GM19239 (cell line): ENCODE measurements at regions not wholly inside any gene's neighbourhood (a gene's known extent, or its start where the extent isn't known, plus 50 kb on each side); places are given as distances from the start of the nearest gene placed in this dataset.

Experiments used
- DNase-seq: peaks from one replicate; pipeline ENCODE4 v3.0.0; 2011; ENCODE audit warnings: low spot score; ENCODE audit not compliant: insufficient read length
- FAIRE-seq: peaks from 2 replicates; lab custom pipeline; 2011; peaks lifted over from hg19 to GRCh38; lab: Jason Lieb, UNC

DNA sequence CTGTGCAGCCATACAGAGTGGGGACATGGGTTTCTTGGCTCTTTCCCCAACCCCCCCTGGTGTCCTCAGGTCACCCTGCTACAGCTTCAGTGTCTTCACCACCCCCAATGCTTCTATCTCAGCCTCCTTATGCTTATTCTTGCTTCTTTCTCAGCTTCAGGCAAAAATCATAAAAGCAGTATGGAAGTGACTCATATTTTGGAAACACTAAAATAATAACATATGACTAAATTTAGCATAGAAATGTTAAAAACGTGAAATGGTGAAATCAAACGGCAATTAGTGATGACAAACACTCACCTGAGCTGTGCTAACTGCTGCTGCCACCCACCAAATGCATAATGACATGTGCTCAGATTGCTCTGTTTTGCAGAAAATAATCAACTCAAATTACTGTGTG is 475.2 kb upstream of the EPHA3 start:
- FAIRE-seq, result no peak

DNA sequence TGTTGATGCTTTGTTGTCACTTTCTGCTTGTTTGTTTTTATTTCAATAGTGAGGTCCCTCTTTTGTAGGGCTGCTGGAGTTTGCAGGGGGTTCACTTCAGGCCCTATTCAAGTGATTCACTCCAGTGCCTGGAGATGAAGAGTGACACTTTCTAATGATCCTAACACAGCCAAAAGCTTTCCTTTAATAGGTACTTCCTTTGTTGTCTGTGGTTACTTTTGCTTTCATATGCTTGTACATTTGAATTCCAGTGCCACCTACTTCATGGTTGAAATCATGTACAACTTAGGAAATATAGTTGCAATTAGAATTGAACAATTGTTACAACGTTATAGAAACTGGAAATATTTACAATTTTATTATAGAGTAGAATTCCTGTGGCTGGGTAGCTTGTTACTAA is 466.8 kb upstream of the EPHA3 start:
- DNase-seq, result no peak
- no peak for FAIRE-seq

More for the DNA sequence above, 475.2 kb upstream of the EPHA3 start:
- DNase-seq, result no peak

DNA sequence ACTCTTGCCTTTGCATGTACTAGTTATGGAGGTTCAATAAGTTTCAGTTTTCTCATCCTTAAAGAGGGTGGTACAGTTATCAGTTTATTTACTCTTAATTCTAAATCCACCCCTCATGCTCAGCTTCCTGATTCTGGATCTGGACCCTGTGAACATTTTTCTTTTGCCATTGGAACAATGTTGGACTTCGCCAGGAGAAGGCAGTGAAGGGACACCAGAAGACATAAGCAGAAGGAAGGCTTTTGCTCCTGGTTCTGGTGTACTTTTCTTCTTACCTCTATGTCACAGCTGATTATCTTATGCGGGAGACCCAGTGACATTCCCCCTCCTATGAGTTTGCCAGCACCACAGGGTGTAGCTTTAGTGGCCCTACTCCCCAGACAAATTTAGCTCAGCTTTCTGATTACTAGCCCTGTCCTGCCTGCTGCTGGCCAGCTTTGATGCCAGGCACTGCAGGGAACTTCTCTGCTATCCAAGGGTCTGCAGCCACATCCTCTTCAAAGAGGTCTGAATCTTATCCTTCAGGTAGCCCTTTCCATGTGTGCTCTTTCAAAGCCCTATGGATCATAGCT is 466.3 kb upstream of the EPHA3 start:
- FAIRE-seq, result no peak
- DNase-seq, result no peak

DNA sequence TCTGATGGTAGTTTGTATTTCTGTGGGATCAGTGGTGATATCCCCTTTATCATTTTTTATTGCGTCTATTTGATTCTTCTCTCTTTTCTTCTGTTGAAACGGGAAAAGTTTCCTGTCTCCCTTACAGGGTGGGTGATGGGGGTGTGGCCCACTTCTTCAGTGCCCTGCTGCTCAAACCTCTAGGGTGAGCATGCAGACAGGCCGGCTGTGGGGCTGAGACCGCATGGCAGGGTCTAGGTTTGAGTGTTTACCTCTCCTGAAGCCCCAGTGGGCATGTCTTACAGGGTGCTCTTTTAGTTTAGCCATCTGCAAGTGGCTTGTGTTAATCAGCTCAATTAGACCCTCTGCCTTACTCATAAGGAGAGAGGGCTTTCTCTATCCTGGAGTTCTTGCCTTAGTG is 450.0 kb upstream of the EPHA3 start:
- DNase-seq (no peak), FAIRE-seq (no peak)

DNA sequence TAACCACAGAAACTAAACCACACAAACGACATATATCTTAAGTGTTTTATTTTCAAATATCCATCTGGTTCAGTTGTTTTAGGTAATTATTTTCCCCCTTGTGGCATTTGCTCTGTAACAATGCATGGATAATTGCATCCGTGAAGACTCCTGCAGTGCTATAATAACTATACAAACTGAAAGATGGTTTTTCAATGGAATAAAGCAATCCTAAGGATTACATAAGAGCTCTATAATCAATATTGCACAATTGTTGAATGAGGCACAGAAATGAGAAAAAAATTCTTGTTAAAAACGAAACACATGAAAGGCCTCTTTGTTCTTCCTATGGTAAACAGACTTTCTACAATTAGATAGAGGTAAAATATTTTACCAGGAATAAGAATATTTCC is 446.0 kb upstream of the EPHA3 start:
- DNase-seq (no peak), FAIRE-seq (no peak)

DNA sequence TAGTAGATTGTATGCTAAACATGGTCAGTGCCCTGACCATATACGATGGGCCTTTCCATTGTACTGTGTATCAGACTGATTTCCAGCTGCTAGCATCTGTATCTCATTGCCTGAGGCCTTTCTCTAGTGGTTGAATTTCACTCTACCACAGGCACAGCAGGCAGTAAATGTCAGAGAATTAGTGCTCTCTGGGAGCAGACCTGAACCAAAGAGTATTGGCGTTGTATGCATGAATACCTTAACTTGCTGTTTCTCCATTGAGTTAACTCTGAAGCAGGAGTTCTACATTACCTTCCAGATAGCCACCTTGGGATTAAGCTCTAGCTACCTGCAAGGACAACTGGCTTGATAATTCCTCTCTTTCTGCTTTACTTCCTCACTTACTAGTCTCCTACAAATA is 439.2 kb upstream of the EPHA3 start:
- no peak for DNase-seq
- FAIRE-seq, result no peak

DNA sequence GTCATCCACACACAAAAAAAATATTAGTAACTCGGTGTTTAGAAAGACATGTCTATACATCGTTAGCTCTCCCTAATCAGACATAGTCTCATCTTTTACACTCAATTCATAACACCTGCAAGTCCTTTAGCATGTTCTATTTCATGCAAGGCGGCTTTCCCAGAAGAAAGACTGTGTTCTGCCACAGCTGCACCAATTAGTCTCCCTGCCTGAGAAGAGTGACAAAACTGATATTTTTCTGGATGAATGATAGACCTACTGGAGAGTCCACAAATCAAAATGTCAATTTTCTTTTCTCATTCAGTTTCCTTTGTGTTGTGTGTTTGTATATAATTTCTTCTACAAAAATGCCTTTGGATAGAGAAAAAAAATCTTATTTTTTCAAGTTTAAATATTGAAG is 435.8 kb upstream of the EPHA3 start:
- FAIRE-seq (no peak), DNase-seq (no peak)

DNA sequence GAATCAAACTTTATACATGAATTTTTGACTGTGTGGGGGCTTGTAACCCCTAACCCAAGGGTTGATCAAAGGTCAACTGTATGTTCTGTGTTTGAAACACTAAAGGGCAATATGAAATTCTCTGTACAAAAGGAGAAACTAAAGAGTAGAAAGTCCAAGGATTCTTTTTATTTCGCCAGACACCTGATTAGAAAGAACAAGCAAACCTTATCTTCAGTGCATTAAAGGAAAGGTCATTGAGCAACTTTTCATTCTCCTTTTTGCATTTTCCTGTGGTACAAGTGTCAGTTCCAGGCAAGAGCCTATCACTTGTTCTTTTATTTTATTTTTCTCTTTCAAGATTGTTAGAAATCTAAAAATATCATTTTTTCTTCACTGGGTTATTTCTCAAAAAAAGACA is 430.1 kb upstream of the EPHA3 start:
- DNase-seq, result no peak
- no peak for FAIRE-seq

DNA sequence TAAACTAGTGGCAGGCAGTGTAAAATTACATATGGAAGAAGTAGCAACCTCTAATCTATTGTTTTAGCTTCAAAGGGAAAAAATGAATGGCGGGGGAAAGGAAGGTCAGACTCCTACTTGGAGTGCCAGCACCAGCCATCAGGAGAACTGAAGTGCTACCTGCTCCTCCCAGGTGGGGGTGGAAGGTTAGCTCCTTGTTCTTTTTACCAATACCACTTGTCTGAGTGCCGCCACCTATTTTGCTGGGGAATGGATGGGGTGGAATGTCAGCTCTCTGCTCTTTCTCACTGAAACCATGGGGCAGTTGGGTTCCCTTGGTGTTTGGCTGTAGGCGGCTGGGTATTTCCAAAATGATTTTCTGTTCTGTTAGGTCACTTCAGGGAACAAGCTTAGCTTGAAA is 428.7 kb upstream of the EPHA3 start:
- no peak for DNase-seq
- FAIRE-seq, result no peak

DNA sequence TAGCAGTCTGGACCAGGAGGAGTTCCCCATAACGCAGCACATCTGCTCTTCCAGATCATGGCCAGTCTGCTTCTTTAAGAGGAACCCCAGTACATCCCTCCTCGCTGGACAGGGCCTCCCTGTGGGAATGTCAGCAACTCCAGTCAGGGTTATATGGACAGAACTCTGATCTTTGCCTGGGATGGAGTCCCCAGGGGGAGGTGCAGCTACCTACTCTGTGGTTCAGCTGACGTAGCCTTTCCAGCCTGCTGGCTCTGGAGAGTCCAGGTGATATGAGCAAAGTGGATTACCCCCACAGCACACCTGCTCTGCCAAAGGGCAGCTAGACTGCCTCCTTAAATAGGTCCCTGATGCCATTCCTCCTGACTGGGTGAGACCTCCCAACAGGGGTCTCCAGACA is 417.1 kb upstream of the EPHA3 start:
- FAIRE-seq (no peak), DNase-seq (no peak)

DNA sequence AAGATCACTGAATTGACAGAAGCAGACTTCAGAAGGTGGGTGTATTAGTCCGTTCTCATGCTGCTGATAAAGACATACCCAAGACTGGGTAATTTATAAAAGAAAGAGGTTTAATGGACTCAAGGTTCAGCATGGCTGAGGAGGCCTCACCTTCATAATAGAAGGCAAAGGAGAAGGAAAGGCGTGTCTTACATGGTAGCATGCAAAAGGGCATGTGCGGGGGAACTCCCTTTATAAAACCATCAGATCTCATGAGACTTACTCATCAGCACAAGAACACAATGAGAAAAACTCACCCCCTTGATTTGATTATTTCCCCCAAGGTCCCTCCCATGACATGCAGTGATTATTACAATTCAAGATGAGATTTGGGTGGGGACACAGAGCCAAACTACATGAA is 416.3 kb upstream of the EPHA3 start:
- no peak for FAIRE-seq

DNA sequence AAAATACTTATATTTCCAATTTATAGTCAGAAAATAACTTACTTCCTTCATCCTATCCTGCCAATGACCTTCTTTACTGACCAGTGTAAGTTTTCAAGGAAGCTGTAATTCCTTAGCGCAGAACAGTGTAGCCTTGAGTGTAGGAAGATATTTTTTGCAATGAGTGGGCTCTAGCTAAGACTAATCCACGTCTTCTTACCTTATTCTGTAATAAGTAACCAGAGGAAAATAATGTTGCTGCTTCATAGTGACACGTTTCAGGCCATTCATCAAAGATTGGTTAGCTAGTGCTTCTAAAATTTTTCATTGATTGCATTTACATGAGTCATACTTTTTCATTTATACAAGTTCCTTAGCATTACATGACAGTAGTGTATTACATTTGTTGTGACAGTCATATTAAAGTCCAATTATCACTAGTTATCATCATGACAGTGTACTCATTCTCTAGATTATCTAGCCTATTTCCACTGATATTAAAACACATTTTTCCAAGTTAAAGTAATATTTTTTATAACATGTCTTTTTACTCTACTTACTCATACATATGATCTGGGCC is 403.8 kb upstream of the EPHA3 start:
- FAIRE-seq (no peak), DNase-seq (no peak)

More for the DNA sequence above, 416.3 kb upstream of the EPHA3 start:
- no peak for DNase-seq

DNA sequence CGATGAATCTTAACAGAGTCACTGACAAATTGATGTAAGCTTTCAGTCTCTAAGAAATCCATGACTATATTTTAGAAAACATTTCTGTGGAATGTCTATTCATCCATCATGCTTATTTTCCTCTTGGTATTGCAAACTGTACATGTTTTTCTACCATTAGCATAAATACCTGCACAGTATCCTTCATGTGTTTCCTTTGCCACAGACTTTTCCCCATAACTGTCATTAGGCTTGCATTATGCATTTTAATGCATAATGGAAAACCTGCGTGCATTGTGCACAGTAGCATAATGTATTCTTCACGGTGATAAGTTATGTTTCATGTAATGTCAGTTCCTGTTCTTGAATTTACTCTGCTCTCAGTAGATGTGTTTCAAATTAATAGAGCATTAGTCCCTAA is 403.1 kb upstream of the EPHA3 start:
- FAIRE-seq (no peak), DNase-seq (no peak)

DNA sequence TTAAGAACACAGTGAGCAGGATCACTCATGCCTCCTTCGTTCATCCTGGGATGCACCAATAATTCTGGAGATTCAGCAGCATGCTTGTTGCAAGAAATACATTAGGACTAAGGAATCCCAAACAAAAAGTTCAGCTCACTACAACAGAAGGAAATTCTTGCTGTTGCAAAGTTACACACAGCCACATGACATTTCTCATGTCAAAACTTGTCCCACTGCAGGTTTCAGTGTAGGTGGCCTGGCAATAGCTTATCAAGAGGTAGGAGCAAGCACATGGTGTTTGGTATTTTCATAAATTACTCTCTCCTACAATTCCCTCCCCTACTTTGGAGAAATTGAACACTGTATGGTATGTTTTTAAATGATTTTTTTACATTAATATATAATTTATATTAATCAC is 399.6 kb upstream of the EPHA3 start:
- DNase-seq (no peak), FAIRE-seq (no peak)

DNA sequence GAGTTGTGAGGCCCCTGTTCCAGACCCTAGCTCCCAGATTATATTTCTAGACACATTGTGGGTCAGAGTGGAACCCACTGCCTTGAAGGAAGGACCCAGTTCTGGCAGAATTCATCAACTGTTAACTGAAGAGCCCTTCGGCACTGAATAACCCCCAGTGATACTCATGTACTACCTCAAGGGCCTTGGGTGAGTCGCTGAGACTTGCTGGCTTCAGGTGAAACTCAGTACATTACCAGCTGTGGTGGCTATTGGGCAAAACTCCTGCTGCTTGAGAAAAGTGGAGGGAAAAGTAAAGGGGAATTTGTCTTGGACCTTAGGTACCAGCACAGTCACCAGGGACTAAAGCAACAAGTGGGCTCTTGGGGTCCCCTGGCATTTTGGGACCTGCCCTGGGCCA is 394.9 kb upstream of the EPHA3 start:
- FAIRE-seq (no peak), DNase-seq (no peak)

DNA sequence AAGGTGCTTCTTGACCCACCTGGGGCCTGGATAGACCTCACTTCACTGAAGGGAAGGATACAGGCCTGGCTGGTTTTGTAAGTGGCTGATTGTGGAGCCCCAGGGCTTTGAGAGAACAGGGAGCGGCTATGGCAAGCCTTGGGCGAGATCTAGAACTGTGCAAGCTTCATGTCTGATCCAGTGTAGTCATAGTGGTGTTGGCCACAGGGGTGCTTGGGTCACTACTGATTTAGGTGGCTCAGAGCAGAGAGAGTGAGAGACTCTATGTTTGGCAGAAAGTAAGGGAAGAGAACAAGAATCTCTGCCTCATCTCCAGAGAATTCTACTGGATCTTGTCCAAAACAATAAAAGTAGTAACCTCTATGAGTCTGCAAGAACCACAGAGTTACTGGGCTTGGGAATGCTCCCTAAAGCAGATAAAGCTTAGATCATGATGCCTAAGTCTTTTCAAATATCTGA is 394.2 kb upstream of the EPHA3 start:
- DNase-seq, result no peak
- FAIRE-seq, result no peak

DNA sequence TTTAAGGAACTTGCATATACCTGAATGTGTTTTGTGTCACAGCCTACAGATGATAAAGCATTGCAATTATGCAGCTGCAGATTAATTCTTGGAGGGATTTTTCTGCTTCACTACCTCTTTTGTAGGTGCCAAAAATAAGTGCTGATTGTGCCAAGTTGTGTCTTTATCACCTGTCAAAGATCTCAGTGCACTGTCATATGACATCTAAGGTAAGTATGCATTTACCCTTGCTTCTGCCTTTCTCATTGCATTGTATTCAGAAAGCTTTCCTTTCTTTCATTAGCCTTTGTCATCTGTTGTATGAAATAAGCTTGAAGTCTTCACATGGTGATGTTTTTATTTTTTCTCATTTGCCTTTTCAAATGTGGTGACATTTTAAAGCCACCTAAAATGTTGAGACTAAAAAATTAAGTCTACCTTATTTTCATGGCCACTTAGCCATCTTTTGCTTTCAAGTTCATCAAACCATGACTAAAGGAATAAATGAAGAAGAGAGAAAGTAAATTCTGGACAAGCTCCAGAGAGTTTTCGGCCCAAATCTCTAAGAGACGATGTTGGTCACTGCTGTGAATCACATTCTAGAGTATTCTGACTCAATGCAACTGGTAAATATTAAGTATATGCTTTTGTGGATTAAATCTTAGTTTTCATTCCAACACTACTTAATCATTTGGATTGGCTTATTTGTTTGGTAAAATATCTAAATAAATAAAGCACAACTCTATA is 381.8 kb upstream of the EPHA3 start:
- DNase-seq (no peak), FAIRE-seq (no peak)

DNA sequence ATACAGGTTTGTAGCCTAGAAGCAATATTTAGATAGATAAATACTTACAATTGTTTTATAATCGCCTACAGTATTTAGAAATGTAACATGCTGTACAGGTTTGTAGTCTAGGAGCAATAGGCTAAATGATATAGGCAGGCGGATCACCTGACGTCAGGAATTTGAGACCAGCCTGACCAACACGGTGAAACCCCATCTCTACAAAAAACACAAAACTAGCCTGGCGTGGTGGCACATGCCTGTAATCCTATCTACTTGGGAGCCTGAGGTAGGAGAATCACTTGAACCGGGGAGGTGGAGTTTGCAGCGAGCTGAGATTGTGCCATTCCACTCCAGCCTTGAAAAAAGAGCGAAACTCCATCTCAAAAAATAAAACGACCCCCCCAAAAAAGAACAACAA is 375.2 kb upstream of the EPHA3 start:
- DNase-seq (no peak), FAIRE-seq (no peak)

DNA sequence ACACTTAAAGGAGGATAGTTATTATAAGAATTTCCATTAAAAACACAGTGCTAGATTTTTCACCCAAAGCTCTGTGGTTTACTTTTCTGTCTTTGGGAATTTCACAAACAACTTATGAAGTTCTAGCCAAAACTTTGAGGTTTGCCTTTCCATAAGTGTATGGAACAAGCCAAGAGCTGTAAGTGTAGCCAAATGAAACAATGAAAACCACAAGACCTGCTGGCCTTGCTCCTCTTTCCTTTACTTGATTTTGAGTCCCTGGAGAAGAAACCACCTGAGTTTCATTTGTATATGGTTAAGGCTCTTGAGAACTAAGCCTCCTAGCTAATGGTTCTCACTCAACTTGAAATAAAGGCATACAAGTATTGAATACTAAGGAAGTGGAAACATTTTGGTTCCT is 365.3 kb upstream of the EPHA3 start:
- DNase-seq (no peak), FAIRE-seq (no peak)

DNA sequence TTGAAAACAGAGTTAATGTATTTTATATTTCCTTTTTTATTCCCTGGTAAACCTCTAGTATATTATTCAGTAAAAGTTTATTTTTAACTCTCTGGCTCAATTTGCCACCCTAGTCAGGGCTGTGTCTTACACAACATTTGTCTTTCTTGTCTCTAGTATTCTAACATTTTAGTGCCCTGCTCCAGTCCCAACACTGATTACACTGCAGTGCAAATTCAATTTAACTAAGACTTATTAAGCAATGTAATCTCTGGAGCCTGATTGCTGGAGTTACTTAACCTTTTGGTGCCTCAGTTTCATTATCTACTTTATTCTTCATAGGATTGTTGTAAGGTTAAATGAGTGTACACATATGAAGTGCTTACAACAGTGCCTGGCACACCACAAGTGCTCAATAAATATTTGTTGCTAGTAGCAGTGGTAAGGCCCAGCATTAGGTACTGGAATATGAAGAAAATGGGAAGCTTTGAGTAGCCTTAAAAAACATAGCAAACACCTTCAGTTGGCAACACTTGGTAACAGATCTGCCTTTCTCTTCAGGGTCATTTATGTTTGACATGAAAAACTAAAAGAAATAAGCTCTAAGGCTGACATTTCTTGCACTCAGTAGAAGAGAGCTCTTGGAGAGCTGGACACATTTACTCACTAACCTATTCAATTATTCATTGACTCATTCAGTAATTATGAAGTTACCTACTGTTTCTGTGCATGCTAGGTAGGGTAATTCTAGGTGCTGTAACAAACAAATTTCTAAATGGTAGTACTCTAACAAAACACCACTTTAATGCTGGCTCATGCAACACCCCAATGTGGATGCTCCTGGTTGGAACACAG is 364.5 kb upstream of the EPHA3 start:
- no peak for DNase-seq
- FAIRE-seq, result no peak

DNA sequence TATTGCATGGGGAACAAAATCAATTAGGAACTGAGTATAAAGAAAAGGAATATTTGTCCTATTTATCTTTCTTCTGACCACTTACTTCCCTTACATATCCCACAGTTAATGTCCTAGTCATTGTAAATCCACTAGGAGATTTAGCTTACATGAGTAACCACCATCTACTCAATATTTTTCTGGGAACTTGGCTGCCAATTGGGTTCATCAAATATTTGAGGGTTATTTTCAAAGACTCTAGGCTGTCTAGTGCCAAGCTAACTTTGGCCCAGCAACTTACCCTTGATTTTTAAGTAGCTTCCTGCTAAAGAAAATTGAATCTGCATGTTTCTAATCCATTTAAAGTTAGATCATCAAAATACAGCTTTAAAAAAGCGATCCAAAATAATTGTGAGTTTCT is 362.5 kb upstream of the EPHA3 start:
- DNase-seq (no peak), FAIRE-seq (no peak)
